ENCODE measurements at regions not wholly inside any gene's neighbourhood (a gene's known extent, or its start where the extent isn't known, plus 50 kb on each side); places are given as distances from the start of the nearest gene placed in this dataset.
"Not testable (repeated sequence)": the region's sequence is repeated elsewhere in the genome, so short reads cannot be mapped to it uniquely, and the experiment has no call there.

DNA sequence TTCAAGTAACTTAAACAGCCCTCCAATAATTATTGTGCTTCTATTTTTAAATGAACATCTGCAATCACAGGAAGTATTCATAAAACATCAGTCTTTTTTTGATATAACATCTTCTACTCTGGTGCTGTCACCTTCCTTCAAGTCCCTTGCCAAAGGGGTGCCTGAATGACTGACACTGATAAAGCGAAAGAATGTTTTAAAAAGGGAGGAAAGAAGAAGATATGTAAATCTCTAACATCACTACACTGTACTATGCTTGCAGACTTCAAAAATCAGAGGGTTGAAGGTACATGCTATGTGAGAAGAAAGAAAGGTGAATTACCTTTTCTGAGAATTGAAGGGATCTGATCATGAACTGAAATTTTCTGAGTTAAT lies 253.7 kb downstream of the ZPLD1 start:
- DNase-seq: no peak

DNA sequence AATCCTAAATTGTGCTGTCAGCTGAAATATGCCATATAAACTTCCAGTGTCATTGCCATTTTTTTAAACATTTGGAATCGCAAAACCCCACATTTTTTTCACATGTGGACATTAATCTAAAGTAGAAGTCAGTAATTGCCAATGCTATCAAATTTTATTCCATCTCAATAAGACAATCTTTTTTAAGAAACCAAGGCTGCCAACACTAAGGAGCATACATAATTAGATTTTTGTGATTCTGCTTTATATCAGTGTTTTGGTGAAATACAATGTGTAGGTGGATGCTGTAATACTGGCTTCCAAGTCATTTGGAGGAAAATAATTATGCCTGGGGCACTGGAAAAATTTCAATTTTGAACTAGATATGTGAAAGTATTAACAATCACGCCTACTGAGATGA lies 256.7 kb downstream of the ZPLD1 start:
- DNase-seq: no peak

DNA sequence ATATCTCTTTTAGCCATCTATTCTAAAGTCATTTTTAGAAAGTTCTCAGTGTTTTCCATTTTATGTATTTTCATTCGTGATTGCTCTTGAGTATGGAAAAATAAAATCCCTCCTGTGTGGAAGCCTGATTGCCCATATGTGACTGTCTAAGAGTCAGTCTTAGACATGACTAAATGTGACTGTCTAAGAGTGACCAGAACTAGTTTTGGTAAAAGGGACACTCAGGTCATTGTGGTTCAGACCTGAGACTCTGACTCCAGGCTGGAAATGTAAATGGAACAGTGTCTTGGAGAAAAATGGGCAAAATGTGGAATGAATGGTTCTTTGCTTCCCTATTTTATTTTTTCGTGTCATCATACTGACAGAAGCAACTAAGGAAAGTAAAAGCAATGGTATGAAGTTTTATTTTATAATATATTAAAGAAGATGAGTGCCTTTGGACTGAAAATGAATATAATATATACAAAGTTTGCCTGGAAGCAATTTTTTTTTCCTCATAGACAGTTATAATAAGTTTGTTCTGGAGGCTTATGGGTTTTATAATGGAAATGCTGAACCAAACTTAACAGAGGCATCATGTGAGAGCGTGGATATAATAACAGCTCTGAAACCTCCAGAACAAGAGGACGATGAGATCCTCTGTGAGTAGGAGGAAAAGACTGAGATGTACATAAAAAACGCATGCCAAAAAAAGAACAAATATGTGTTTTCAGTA lies 264.4 kb downstream of the ZPLD1 start:
- no peak for DNase-seq

DNA sequence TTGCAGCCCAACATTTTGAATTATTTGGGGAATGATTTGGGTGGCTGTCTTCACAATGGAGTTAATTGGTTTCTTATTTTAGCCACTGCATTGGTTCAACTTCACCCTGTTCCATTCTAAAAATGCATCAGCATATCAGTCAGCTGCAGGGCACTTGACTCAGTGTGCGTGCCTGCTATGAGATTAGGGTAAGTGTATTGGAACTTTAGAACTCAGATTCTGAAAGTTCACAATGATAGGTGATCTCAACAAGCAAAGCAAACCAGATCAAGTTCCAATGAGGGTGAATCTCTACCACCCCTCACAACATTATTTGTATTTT lies 265.0 kb downstream of the ZPLD1 start:
- DNase-seq: no peak

DNA sequence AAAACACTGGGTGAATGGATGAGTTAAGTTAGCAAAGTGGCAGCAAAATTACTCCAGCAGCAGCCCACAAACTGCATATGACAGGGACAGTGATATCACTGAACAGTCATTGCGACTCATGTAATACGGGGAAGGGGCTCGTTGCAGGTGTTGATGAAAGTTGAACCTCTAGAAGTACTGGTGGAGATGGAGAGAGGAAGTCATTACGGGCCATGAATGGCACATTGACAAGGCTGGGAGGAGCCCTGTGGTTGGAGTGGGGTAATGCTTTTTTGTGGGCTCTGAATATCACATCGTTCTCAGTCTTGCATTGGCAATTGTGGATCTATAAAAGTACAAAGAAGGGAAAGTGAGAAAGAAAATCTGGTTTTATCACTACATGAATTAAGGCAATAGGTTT lies 278.1 kb downstream of the ZPLD1 start:
- no peak for DNase-seq

DNA sequence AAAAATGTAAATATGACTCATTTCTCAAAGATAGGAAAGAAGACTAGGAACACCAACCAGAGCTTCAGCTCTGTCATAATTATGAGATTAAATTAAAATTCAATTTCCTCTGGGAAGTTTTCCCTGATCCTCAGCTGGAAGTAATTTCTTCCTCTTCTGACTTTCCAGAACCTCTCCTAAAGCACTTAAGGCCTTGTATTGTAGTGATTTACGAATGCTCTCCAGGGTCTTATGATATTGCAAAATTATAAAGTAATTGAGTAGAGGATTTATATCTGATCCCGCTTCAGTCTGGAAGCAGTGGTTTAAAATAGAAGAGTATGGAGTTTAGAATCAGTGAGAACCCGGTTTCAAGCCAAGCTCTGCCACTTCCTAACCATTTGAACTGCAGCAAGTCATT lies 279.8 kb downstream of the ZPLD1 start:
- DNase-seq: no peak

DNA sequence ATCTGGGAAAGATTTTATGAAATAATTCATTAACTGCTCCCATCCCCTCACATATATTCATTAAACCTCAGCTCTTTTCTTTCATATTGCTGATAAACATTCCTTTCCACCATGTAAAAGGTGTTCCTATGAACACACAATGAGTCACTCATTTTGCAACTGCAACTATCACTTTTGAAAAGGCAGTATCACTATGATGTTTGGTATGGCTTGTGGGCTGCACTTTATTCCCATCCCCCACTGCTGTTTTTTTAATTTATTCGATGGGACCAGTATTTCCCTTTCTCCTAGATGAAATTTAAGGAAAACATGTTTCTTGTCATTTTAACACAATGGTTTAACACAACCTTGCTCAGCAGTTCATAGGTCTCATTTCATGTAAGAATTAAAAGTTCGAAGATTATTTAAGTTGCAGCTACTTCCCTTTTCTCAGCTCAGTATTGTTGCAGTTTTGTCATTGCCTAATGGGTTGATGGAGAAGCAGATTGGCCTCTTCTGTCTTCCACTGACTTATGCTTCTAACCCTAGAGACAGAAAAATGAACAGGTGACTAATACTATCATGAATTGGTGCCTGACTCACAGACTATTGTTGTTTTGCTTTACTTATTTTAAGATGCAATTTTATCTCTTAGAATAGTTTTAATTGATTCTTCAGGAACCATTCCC lies 280.3 kb downstream of the ZPLD1 start:
- no peak for DNase-seq

DNA sequence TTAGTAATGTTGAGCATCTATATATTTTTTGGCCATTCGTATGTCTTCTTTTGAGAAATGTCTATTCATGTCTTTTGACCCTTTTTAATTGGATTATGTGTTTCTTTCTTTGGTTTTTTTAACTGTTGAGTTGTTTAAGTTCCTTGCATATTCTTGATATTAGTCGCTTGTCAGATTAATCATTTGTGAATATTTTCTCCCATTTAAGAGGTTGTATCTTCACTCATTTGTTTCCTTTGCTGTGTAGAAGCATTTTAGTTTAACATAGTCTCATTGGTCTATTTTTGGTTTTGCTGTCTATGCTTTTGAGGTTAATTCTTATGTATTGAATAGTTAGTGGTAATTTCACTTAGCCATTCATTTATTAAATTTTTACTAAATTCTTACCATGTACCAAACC lies 283.8 kb downstream of the ZPLD1 start:
- no peak for DNase-seq

DNA sequence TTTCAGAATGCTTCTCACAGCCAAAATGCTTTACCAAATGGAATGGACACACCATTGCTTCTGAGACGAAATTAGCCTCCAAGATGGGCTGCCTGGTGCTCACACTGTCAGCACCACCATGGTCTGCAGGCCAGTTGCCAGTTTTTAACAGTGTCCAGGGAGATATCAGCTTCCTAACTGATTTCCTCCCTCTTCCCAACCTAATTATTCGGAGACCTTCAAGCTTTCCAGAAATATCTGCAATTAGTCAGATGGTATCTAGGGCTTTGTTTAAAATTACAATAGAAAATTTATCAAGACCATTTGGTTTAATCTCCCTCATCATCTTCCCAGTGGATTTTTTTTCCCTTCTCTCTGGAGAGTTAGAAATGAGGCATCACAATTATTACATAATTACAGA lies 287.5 kb downstream of the ZPLD1 start:
- DNase-seq: no peak

DNA sequence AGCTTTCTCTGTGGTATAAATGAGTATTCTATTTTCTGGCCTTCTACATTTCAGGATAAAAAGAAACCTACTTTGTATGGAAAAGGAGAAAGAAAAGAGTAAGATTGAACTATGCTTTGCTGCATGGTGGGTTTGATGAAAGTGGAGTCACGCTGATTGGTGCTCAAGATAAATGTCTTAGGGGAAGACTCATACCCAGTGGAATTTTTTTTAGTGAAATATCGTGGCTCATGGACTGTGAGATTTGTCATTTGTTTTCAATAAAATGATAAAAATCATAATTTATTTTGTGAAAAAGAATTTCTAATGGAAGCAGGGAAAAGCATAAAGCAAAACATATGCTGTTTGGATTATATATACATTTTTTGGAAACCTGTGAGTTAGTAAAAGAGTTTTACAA lies 292.5 kb downstream of the ZPLD1 start:
- DNase-seq: no peak

DNA sequence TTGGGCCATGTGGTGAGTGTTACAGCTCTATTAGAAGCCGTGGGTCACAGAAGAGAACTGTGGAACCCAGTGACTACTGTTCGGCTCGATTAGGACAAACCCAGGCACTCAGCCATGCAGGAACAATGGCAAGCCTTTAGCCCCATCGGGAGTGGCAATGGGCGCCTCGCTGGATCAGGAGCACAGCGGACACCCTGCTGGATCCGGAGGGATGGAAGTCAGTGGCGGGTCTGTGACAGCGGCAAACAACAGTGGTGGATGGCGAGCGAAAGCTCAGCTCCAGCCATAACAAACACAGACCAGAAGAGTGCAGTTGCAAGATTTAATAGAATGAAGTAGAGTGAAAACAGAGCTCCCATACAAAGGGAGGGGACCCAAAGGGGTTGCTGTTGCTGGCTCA lies 297.8 kb downstream of the ZPLD1 start:
- not testable (repeated sequence) for DNase-seq

DNA sequence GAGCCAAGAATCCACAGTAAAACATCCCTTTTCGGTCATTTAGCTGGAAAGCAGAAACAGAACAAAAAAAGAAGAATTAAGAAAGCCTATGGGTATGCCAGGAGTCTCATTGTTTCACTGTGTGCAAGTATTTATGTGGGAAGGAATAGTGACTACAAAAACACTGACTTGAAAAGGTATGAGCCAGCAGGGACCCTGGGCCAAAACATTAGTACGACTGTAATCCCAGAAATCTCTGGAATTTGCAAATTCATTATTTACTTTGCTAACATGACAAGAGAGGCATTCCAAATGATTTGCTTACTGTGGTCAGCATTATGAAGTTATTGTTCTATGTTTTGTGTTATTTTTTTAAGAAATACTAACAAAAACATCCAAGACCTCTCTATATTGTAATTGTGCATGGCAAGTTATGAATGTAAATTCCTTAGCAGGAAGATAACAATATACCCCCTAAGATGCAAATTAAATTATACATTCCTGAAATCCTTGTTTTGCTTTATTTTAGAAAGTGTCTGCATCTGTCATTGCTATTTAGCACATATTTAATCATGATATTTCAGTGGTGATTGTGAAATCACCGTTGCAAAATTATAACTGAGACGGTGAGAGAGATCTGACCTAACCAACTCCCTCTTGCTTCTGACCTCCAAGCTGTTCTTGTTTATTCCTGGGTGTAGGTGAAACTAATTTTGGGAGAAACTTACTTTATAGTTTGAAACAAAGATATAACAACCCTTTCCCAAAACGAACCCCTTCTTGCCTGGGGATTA lies 299.2 kb downstream of the ZPLD1 start:
- no peak for DNase-seq

DNA sequence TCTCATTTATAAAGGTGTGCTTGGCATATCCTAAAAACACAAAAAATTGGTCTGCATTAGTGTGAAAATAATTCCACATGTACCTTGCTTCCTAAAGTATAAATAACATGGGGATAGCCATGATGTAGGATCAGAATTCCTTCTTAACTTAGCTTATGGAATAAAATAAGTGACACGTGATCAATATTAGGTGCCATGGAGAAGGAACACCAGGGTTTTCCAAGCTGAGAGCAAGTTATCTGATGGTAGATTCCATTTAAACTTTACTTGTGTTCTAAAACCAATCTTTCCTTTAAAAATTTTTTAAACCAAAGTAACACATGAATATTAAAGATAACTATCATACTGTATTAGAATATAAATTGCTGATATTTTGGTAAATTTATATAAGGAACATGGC lies 300.5 kb downstream of the ZPLD1 start:
- DNase-seq: no peak

DNA sequence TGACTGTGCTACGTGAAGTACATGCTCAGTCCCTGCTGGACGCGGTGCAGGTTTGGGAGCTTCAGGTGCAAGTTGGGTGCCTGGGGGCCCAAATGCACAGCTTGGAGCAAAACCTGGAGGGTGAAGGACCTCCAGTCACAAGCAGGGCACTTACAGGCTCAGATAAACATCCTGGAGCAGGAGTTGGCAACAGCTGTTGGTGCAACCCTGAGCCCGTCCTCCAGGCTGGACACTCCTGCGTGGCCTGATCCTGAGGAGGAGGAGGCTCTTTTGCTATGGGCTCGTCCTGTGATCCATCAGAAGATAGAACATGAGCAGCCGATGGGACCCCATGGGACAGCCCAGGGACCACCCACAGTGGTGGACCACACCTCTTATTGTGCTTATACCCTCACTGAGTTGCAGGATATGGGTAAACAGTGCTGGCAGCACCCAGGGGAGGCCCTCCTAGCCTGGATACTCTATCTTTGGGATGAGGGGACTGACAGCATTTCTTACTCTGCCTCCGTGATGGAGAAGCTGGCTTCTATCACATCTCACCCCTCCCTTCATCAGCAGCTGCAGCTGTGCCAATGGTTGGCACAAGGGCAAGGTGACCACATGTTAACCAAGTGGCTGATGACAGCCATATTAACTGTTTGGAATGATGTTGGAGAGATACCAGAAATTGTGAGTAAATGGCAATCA lies 301.6 kb downstream of the ZPLD1 start:
- DNase-seq: no peak

DNA sequence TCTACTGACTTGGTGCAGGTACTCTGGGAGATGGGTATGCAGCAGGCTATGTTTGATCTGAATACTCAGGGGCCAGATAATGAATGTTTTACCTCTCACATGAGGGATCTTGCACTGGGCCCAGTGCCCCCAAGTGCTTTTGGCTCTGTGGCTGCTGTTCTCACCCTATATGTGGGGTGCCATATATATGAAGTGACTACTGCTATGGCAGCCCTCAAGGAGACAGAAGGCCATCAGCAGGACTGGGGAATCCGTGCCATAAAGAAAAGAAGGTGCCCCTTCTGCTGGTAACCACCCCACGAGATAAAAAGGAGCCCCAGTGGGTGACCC lies 302.1 kb downstream of the ZPLD1 start:
- no peak for DNase-seq

DNA sequence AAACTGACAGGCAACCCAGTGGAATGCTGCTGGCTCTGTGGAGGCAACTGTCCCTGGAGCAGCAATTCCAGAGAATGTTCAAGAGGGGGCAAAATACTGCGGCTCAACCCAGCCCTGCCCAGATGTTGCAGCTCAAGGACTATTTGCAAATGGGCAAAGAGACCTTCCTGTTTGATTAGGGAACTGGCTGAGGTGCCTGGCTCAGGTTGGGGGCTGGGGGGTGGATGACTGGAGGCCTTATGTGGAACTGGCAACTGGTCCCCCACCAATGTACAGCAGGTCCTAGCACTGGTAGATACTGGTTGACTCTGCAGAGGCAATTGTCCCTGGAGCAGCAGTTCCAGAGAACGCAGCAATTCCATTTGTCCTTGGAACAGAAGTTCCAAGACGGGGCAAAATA lies 302.5 kb downstream of the ZPLD1 start:
- no peak for DNase-seq

DNA sequence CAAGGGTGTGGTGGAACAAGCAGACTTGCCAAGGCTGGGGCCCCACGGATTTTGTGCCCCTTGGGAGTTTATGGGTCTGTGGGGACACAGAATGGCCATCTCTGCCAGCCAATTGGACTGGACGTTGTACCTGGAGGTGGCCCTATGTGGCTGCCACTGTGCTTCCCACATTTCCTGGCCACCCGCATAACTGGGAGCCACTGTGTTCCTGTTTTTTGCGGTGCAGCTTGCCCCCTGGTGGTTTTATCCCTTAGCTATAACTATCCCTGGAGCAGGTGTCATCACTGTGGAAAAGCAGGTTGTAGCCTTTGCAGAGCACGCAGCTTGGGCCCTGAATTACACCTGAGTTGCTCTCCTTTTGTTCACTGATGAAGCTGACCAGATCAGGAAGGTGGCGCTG lies 306.3 kb downstream of the ZPLD1 start:
- no peak for DNase-seq

DNA sequence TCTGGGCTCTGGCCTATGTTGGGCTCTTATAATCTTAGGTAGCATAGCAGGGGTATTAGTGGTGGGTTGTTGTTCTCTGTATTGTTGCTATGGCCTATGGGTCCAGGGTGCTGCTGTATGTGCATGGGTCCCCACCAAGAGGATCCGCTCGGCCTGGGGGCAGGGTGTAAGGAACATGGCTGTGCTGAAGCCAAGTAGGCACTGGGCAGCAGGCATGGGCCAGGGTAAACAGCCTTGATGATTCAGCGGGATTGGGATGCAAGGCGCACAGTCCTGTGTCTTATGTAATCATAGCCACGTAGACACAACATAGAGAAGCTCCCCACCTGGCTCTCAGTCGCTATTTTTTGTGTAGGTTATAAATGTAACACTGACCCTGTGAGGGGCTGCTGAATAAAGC lies 306.9 kb downstream of the ZPLD1 start:
- no peak for DNase-seq

DNA sequence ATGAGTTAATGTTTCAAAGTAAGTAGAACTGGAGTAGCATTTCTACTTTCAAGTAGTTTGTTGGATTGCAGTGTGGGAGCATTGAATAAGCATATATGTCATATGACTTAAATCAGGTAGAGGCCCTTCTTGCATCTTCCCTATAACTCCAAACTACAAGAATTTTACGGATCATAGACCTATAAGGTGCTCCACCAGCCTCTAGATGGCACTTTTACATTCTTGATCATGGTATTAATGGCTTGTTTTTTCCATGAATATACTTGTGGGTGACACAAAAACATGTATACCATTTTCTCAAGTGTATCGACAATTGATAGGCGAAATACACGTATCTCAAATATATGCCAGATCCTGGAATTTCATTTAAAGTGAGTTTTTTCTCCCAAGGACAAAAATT lies 311.1 kb downstream of the ZPLD1 start:
- no peak for DNase-seq

DNA sequence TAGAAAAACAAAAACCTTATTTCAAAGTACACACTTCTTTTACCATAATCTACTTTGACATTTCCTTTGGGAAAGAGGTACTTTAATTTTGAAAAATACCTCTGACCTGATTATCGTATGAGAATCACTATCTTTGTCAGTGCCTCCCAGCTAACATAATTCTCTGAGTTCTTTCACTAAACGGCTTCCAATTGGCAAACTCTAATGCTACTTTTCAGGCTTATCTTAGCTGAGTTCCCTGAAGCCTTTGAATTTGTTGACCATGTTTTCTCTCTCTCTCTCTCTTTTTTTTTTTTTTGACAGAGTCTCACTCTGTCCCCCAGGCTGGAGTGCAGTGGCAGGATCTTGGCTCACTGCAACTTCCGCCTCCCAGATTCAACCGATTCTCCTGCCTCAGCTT lies 312.8 kb downstream of the ZPLD1 start:
- DNase-seq: no peak

DNA sequence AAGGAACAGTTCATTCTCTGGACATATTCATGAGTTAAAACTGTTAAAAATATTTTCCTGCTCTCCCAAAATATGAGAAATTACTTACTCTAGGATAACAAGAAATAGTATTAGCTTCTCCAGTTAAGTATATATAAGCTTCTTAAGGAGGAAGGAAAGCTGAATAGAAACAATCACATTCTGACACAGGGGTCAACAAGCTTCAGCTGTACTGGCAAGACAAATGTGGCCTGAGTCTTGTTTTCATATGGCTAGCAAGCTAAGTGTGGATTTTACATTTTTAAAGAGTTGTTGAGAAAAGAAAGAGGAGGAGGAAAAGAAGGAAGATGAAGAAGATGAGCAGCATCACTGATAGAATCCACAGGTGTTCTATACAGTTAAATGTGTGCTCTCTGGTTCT lies 313.8 kb downstream of the ZPLD1 start:
- no peak for DNase-seq

DNA sequence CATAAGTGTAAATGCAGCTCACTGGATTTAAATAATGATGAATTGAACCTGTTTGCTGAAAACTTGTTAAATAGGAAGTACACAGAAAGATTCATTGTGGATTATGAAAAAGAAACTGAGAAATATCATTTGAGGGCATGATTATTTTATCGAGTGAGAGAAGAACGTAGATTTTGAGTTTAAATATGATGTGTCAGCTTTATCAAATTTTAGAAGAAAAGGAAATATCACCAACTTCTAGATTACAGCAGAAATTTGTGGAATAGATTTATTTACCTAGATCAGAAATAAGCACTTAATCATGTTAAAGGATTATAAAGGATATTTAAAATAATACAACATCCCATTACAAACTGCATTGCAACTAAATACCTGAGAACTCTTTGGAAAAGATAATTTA lies 315.5 kb downstream of the ZPLD1 start:
- DNase-seq: no peak

DNA sequence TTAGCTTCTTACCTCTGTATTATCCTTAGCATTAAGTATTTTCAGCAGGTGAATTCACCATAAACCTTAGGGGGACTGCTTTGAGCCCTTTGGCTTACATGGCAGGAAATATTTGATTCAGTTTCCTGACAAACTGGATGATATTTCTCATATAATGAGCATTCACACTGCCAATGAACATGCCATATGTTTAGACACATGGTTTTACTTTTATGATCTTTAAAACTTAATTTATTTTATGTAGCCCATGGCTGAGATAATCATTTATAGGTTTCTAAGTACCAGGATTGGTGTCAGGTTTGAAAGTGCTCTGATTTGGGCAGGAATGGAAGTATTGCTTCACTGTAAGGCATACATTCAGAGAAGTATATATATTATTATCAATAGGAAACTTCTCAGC lies 319.1 kb downstream of the ZPLD1 start:
- DNase-seq: no peak

DNA sequence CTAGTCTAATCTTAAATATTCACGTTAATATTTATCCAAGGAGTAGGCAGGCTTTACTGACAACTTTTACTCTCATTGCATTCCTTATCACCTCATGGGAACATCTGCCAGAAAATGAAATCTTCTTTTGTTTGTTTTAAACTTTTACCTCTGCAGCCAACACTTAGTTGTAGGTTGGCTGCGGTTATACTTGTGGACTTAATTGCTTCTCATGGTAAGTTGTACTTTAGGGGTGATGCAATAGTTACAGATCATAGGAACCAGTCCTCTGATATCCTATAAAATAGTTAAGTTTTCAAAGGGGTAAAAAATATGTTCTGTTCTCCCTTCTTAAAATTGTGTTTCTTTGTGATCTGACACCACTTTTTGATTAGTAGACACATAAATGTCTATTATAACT lies 321.9 kb downstream of the ZPLD1 start:
- no peak for DNase-seq
